ENCODE measurements at regions not wholly inside any gene's neighbourhood (a gene's known extent, or its start where the extent isn't known, plus 50 kb on each side); places are given as distances from the start of the nearest gene placed in this dataset.

DNA sequence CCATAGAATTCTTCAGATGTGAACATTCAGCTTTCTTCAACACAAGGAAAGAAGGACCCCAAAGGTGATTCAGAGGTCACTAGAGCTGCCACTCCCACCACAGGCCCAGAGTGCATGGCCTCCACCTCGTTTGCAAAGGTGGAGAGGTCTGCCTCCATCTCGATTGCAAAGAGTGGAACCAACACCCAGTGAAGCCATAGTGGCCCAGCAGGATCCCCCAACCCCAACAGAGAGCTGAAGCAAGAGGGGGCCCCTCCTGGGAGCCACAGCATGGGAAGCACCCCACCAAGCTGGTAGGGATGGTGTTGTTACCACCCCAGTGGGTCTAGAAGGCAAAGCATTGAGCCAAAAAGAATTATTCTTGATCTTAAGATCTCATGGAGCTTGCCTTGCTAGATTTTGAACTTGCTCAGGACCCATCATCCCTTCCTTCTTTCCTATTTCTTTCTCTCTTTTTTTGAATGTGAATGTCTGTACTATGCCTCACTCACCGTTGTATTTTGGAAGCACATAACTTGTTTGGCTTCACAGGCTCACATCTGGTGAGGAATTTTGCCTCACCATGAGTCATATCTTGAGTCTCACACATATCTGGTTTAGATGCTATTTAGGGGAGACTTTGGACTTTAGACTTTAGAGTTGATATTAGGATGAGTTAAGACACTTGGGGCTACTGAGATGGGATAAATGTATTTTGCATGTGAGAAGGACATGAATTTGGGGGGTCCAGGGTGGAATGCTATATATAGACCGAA lies 119.2 kb downstream of the ANKRD60 start:
- DNase-seq: no peak

GRCh38 chr20:58107533-58107932 lies 120.9 kb downstream of the ANKRD60 start:
- DNase-seq: no peak

DNA sequence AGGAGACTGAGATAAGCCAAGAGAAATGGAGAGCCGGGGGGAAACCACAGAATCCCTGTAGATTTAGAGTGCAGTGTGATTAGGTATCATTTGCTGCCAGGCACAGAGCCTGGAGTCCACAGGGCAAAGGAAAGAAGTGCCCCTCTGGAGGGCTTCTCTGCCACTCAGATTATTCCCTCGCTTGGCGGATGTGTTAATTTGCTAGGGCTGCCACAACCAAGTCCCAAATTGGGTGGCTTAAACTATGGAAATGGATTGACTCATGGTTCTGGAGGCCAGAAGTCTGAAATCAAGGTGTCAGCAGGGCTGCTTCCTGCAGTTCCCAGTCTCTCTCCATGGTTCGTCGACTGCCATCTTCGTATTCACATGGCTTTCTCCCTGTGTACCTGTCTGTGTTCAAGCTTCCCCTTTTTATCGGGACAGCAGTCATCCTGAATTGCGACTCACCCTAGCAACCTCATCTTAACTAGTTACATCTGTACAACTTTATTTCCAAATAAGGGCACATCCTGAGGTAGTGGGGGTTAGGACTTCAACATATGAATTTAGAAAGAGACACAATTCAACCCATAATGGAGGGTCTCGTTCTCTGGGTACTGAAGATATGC lies 122.2 kb downstream of the ANKRD60 start:
- DNase-seq: no peak

GRCh38 chr20:58103961-58104360 lies 124.5 kb downstream of the ANKRD60 start:
- no peak for DNase-seq

GRCh38 chr20:58103517-58103904 lies 124.9 kb downstream of the ANKRD60 start:
- no peak for DNase-seq

- DNase-seq: no peak
These were observed 125.5 kb downstream of the ANKRD60 start for GRCh38 chr20:58102744-58103516.

GRCh38 chr20:58102261-58102660 lies 126.2 kb downstream of the ANKRD60 start:
- DNase-seq: no peak

DNA sequence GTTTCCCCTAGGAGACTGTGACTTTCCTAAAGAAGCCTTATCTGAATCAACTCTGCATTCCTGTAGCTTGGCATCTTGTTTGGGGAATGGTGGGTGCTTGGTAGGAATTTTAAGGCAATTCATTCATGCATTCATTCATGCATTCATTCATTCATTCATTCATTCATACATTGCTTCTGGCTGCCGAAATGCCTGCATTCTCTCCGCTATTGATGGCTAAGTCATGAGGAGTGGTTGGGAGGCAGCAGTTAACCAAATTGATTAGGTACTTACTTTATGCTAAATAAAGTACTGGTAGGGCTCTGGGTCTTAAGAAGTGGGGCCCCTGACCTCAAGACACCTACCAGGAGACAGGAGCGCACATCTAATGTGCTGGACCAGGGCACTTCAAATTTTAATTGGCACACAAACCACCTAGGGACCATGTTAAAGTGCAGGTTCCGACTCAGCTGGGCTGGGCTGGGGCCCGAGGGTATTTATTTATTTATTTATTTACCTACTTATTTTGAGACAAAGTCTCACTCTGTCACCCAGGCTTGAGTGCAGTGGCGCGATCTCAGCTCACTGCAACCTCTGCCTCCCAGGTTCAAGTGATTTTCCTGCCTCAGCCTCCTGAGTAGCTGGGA lies 127.6 kb downstream of the ANKRD60 start:
- no peak for DNase-seq

GRCh38 chr20:58099956-58100730 lies 128.3 kb downstream of the ANKRD60 start:
- DNase-seq: no peak

GRCh38 chr20:58099291-58099935 lies 129.0 kb downstream of the ANKRD60 start:
- no peak for DNase-seq

- DNase-seq: no peak
These were observed 129.9 kb downstream of the ANKRD60 start for GRCh38 chr20:58098571-58098970.

DNA sequence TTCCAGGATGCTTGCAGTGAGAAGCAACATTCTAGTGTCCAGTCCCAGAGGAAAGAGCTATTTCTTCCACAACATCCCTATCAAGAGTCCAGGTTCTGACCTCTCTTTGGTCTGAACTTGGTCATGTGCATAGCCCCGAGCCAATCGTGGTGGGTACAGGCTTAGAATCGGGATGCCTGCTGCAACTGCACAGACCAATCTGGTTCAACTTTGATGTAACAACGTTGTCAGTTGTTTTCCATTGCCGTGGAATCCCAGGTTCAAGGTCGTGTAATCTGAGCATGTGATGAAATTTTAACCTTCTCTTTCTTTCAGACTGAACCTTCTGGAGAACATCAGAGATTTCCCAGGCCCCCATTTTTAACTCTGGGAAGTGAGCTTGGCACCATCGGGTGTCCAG lies 130.5 kb downstream of the ANKRD60 start:
- no peak for DNase-seq

- DNase-seq: no peak
These were observed 131.0 kb downstream of the ANKRD60 start for GRCh38 chr20:58097429-58097828.

GRCh38 chr20:58096880-58097423 lies 131.5 kb downstream of the ANKRD60 start:
- no peak for DNase-seq

- no peak for DNase-seq
These were observed 133.8 kb downstream of the ANKRD60 start for GRCh38 chr20:58094698-58095097.

DNA sequence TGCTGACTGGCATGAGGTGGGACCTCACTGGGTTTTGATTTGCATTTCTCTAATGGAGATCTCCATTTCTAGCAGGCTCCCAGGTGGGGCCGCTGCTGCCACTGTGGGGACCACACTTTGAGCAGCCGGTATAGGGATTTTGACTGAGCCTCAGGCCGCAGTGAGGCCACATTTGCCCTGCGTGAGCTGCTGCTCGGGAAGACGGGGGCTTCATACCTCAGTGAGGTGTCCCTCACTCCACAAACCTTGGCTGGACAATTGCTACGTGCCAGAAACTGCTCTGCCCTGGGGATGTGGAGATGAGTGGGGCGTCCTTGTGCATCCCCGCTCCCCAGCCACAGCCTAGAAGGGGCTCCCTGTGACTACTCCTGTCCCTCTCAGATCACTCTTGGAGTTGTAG lies 134.3 kb downstream of the ANKRD60 start:
- DNase-seq: no peak

GRCh38 chr20:58092871-58093270 lies 135.6 kb downstream of the ANKRD60 start:
- no peak for DNase-seq

GRCh38 chr20:58092353-58092752 lies 136.1 kb downstream of the ANKRD60 start:
- no peak for DNase-seq

DNA sequence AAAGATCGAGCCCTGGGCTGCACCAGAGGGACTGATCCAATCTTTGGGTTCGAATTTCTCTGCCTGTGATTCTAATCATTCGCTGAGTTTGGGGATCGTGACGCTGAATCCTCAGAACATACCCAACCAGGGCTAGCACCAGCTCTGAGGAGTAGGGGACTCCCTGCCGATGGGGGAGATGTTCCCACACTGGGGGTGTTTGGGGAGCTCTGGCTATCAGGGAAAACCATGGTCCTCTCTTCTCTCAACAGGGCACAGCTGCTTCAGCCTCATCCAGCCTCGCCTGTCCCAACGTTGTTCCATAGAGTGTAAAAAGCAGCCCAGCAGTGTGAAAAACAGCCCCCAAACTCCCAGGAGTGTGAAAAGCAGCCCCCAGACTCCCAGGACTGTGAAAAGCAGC lies 136.6 kb downstream of the ANKRD60 start:
- no peak for DNase-seq

GRCh38 chr20:58090161-58090560 lies 138.3 kb downstream of the ANKRD60 start:
- no peak for DNase-seq

DNA sequence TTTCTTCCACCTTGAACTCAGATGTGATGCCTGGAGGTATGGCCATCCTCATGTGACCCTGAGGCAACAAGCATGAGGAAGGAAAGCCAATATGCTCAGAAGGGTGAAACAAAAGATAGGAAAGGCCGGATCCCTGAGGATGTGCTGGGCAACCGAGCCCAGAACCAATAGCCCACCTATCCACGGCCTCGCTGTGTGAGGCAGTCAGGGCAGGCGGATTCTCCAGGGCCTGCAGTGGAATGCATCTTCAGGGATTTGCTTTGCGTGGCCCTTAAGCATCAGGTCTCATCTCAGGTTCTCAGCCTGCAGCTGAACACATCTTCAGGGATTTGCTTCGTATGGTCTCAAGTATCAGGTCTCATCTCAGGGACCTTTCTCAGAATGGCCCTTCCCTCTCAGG lies 139.8 kb downstream of the ANKRD60 start:
- DNase-seq: no peak

GRCh38 chr20:58088105-58088504 lies 140.3 kb downstream of the ANKRD60 start:
- no peak for DNase-seq

All from SHP77 treated with DMSO at 0.1 percent for 48 hours (cell line).